ENCODE measurements at regions not wholly inside any gene's neighbourhood (a gene's known extent, or its start where the extent isn't known, plus 50 kb on each side); places are given as distances from the start of the nearest gene placed in this dataset.

- FAIRE-seq (no peak), DNase-seq (ENCODE audit: low read depth) (peak; percentile 65)
- H3K27me3 ChIP-seq (ENCODE audit: insufficient read depth, low read length): no peaks in the 10 kb centered on the region
- no peak overlapping the region for H3K4me2 ChIP-seq (ENCODE audit: low read length)
- peaks cover 12% of the 10 kb centered on the region for H3K4me1 ChIP-seq (ENCODE audit: insufficient read depth, low read length)
- no peak overlapping the region for H3K27ac Mint-ChIP-seq (ENCODE audit: unreplicated experiment)
- no peaks in the 10 kb centered on the region for H3K27me3 Mint-ChIP-seq (ENCODE audit: low read depth, unreplicated experiment)
- H3K4me1 Mint-ChIP-seq (ENCODE audit: low read depth, unreplicated experiment): peaks cover 26% of the 10 kb centered on the region
- H3K4me3 Mint-ChIP-seq (ENCODE audit: unreplicated experiment): no peak overlapping the region
- H4K20me1 ChIP-seq (ENCODE audit: insufficient read depth, low read length): no peaks in the 10 kb centered on the region
- no peaks in the 10 kb centered on the region for H3K79me2 ChIP-seq (ENCODE audit: insufficient read depth, low read length)
- H3K9ac ChIP-seq (ENCODE audit: low read length): no peak overlapping the region
- H3K27ac ChIP-seq (ENCODE audit: low read depth, low read length): no peak overlapping the region
- no peaks in the 10 kb centered on the region for H3K9me3 ChIP-seq (ENCODE audit: insufficient read depth, low read depth, low read length)
- H3K36me3 Mint-ChIP-seq (ENCODE audit: low read depth, unreplicated experiment): no peaks in the 10 kb centered on the region
- H3K36me3 ChIP-seq (ENCODE audit: insufficient read depth, low read length): no peaks in the 10 kb centered on the region
- no peak overlapping the region for H3K4me3 ChIP-seq (ENCODE audit: insufficient read depth, low read depth, low read length)
- TF ChIP-seq EZH2 (IDR thresholded peaks at IDR 0.05; ENCODE audit: insufficient read depth, low read length) (no peak), CTCF (IDR thresholded peaks at IDR 0.05; ENCODE audit: insufficient read depth, low read depth, low read length) (no peak)
- no peaks in the 10 kb centered on the region for H3K9me3 Mint-ChIP-seq (ENCODE audit: unreplicated experiment)
- no peak overlapping the region for H2AFZ ChIP-seq (ENCODE audit: low read depth, low read length)
Measured at GRCh38 chr2:146576339-146577111, 1268.3 kb upstream of the ACVR2A start.

GRCh38 chr2:146572598-146572997 is 1272.2 kb upstream of the ACVR2A start:
- no peaks in the 10 kb centered on the region for H3K27me3 ChIP-seq (ENCODE audit: insufficient read depth, low read length)
- TF ChIP-seq EZH2 (IDR thresholded peaks at IDR 0.05; ENCODE audit: insufficient read depth, low read length) (no peak), CTCF (IDR thresholded peaks at IDR 0.05; ENCODE audit: insufficient read depth, low read depth, low read length) (no peak)
- Mint-ChIP-seq H3K9me3 (ENCODE audit: unreplicated experiment) (no peaks in the 10 kb centered on the region), H3K36me3 (ENCODE audit: low read depth, unreplicated experiment) (no peaks in the 10 kb centered on the region), H3K27me3 (ENCODE audit: low read depth, unreplicated experiment) (no peaks in the 10 kb centered on the region), H3K4me3 (ENCODE audit: unreplicated experiment) (no peak overlapping the region), H3K4me1 (ENCODE audit: low read depth, unreplicated experiment) (peaks cover 4% of the 10 kb centered on the region), H3K27ac (ENCODE audit: unreplicated experiment) (no peak overlapping the region)
- no peak overlapping the region for H3K9ac ChIP-seq (ENCODE audit: low read length)
- H3K27ac ChIP-seq (ENCODE audit: low read depth, low read length): no peak overlapping the region
- no peaks in the 10 kb centered on the region for H3K79me2 ChIP-seq (ENCODE audit: insufficient read depth, low read length)
- DNase-seq (ENCODE audit: low read depth): peak; percentile 79
- no peaks in the 10 kb centered on the region for H3K36me3 ChIP-seq (ENCODE audit: insufficient read depth, low read length)
- H2AFZ ChIP-seq (ENCODE audit: low read depth, low read length): no peak overlapping the region
- no peak for FAIRE-seq
- no peak overlapping the region for H3K4me3 ChIP-seq (ENCODE audit: insufficient read depth, low read depth, low read length)
- H4K20me1 ChIP-seq (ENCODE audit: insufficient read depth, low read length): no peaks in the 10 kb centered on the region
- H3K9me3 ChIP-seq (ENCODE audit: insufficient read depth, low read depth, low read length): no peaks in the 10 kb centered on the region
- peak overlapping the region; percentile 51 for H3K4me2 ChIP-seq (ENCODE audit: low read length)
- H3K4me1 ChIP-seq (ENCODE audit: insufficient read depth, low read length): no peaks in the 10 kb centered on the region

- no peaks in the 10 kb centered on the region for H3K9me3 ChIP-seq (ENCODE audit: insufficient read depth, low read depth, low read length)
- no peak overlapping the region for H2AFZ ChIP-seq (ENCODE audit: low read depth, low read length)
- no peak overlapping the region for H3K4me2 ChIP-seq (ENCODE audit: low read length)
- no peak overlapping the region for H3K4me3 ChIP-seq (ENCODE audit: insufficient read depth, low read depth, low read length)
- no peak for DNase-seq (ENCODE audit: low read depth)
- FAIRE-seq: no peak
- Mint-ChIP-seq H3K27me3 (ENCODE audit: low read depth, unreplicated experiment) (no peaks in the 10 kb centered on the region), H3K27ac (ENCODE audit: unreplicated experiment) (no peak overlapping the region), H3K36me3 (ENCODE audit: low read depth, unreplicated experiment) (no peaks in the 10 kb centered on the region), H3K4me3 (ENCODE audit: unreplicated experiment) (no peak overlapping the region), H3K9me3 (ENCODE audit: unreplicated experiment) (no peaks in the 10 kb centered on the region), H3K4me1 (ENCODE audit: low read depth, unreplicated experiment) (no peaks in the 10 kb centered on the region)
- no peaks in the 10 kb centered on the region for H4K20me1 ChIP-seq (ENCODE audit: insufficient read depth, low read length)
- H3K4me1 ChIP-seq (ENCODE audit: insufficient read depth, low read length): no peaks in the 10 kb centered on the region
- no peak overlapping the region for H3K9ac ChIP-seq (ENCODE audit: low read length)
- no peaks in the 10 kb centered on the region for H3K27me3 ChIP-seq (ENCODE audit: insufficient read depth, low read length)
- no peaks in the 10 kb centered on the region for H3K36me3 ChIP-seq (ENCODE audit: insufficient read depth, low read length)
- no peak overlapping the region for H3K27ac ChIP-seq (ENCODE audit: low read depth, low read length)
- H3K79me2 ChIP-seq (ENCODE audit: insufficient read depth, low read length): no peaks in the 10 kb centered on the region
- TF ChIP-seq EZH2 (IDR thresholded peaks at IDR 0.05; ENCODE audit: insufficient read depth, low read length): no peak
- TF ChIP-seq CTCF (IDR thresholded peaks at IDR 0.05; ENCODE audit: insufficient read depth, low read depth, low read length): no peak
Measured at GRCh38 chr2:146561996-146562395, 1282.8 kb upstream of the ACVR2A start.

Data from astrocyte (in vitro differentiated cells and primary cell).